Panc1 (cell line): ENCODE measurements at regions not wholly inside any gene's neighbourhood (a gene's known extent, or its start where the extent isn't known, plus 50 kb on each side); places are given as distances from the start of the nearest gene placed in this dataset.

ENCODE experiments used
- ATAC-seq: fragments of 200-7000 bp; cut with Tn5 transposase; 2 replicates; pipeline ENCODE4 v1.9.1; 2020; ENCODE audit warnings: mild to moderate bottlenecking, moderate library complexity
- BruUV-seq: library from RNA; stranded (reverse); fragments of 400-500 nt; replicated peaks from 2 replicates; lab custom pipeline; 2021; lab: Mats Ljungman, UMichigan
- CTCF ChIA-PET: fragments of 300-600 bp; sonication (Branson Sonifier 250); formaldehyde crosslinking; loops from one replicate; lab custom pipeline; 2022; ENCODE audit warnings: antibody characterized with exemption; lab: Charles Lee
- POLR2A ChIA-PET: fragments of 300-600 bp; sonication (Branson Sonifier 250); formaldehyde crosslinking; loops from one replicate; lab custom pipeline; 2022; ENCODE audit warnings: antibody characterized with exemption; lab: Charles Lee
- DNase-seq: peaks from one replicate; pipeline ENCODE4 v3.0.0-alpha.2; 2010; ENCODE audit warnings: low read depth, low spot score
- H3K27ac ChIP-seq: 2 replicates; pipeline ENCODE4 v1.5.1; 2011; ENCODE audit warnings: mild to moderate bottlenecking, low read length, inconsistent platforms
- H3K27me3 ChIP-seq: fragments of 200-500 bp; sonication (Bioruptor generic); 2 replicates; pipeline ENCODE4 v1.6.0; 2014; ENCODE audit warnings: low read length, inconsistent platforms; ENCODE audit not compliant: control insufficient read depth, insufficient read depth
- H3K36me3 ChIP-seq: fragments of 200-500 bp; sonication (Bioruptor generic); 2 replicates; pipeline ENCODE4 v1.5.1; 2014; ENCODE audit warnings: inconsistent platforms, mild to moderate bottlenecking, low read length, moderate library complexity; ENCODE audit not compliant: control insufficient read depth, insufficient read depth
- H3K4me1 ChIP-seq: 2 replicates; pipeline ENCODE4 v1.5.1; 2011; ENCODE audit warnings: inconsistent platforms, mild to moderate bottlenecking, low read length, moderate library complexity; ENCODE audit not compliant: control insufficient read depth, insufficient read depth
- H3K4me3 ChIP-seq, 2 experiments: 2 replicates each; pipeline ENCODE4 v1.5.1; 2011 to 2012; ENCODE audit warnings: low read depth in 2 of 2, low read length in 2 of 2, mild to moderate bottlenecking in 2 of 2, inconsistent platforms in 1 of 2, moderate library complexity in 1 of 2
- H3K9me3 ChIP-seq: fragments of 200-500 bp; sonication (Bioruptor generic); 2 replicates; pipeline ENCODE4 v1.5.1; 2014; ENCODE audit warnings: low read depth, mild to moderate bottlenecking, inconsistent platforms, low read length, moderate library complexity; ENCODE audit not compliant: control insufficient read depth, insufficient read depth
- POLR2AphosphoS5 ChIP-seq: IDR thresholded peaks from 2 replicates; pipeline ENCODE4 v1.6.1; 2012; ENCODE audit warnings: mild to moderate bottlenecking, low read depth, low read length, moderate library complexity
- SIN3A ChIP-seq: IDR thresholded peaks from 2 replicates; pipeline ENCODE4 v1.6.1; 2012; ENCODE audit warnings: low read depth, mild to moderate bottlenecking, low read length, moderate library complexity, borderline replicate concordance; ENCODE audit not compliant: insufficient read depth
- TCF7L2 ChIP-seq: IDR thresholded peaks from 2 replicates; pipeline ENCODE4 v1.6.1; 2011; ENCODE audit warnings: mild to moderate bottlenecking, low read depth, low read length, inconsistent platforms
- in situ Hi-C: cut with HindIII; loops from 2 replicates; pipeline ENCODE4 v1.10.0; 2016; ENCODE audit warnings: low sequenced_read_pairs, low pct_unique_long_range_greater_than_20kb
- intact Hi-C: fragments of 100-400 bp; cut with micrococcal nuclease; formaldehyde crosslinking; loops from one replicate; pipeline ENCODE4 v1.10.0; 2022; ENCODE audit not compliant: unreplicated experiment
- TF ChIP-seq, protein P1 (sequence below), 2 experiments: IDR thresholded peaks; 2 replicates each; pipeline ENCODE4 v1.6.1; 2011 to 2012; ENCODE audit warnings: low read depth in 2 of 2, control low read depth in 1 of 2, low read length in 1 of 2, mild to moderate bottlenecking in 1 of 2, moderate library complexity in 1 of 2; ENCODE audit not compliant: insufficient read depth in 1 of 2
- TF ChIP-seq, protein P2 (sequence below): fragments of 450-650 bp; IDR thresholded peaks from 2 replicates; pipeline ENCODE4 v1.5.1; 2017; ENCODE audit warnings: mild to moderate bottlenecking

DNA sequence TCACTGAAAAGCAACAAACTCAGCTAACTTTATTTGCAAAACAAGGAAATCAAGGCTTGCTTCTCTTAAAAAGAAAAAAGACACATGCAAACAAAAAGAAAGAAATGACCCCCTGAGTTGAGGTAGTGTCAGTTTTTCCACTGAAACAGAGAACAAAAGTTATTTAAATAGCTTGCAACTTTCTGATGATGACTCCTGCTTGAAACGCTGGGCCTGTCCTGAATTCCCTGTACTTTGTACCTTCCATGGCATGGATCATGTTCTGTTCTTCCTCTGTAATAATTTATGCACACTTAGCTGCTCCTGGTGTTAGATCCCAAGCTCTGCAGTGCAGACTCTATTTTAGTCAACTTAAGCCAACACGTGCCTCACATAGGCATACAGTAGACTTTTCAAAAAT, 84.0 kb downstream of the SKA1 start:
- ATAC-seq, result no peak
- Histone ChIP-seq H3K4me3 (no peak overlapping the region), H3K9me3 (no peaks in the 10 kb centered on the region), H3K36me3 (no peaks in the 10 kb centered on the region), H3K27ac (no peak overlapping the region), H3K27me3 (no peaks in the 10 kb centered on the region), H3K4me1 (no peaks in the 10 kb centered on the region)
- no peak for DNase-seq
- POLR2A ChIA-PET, result no interaction called here
- no TSS peak for BruUV-seq
- CTCF ChIA-PET, result no interaction called here
- TF ChIP-seq, protein P1, sequence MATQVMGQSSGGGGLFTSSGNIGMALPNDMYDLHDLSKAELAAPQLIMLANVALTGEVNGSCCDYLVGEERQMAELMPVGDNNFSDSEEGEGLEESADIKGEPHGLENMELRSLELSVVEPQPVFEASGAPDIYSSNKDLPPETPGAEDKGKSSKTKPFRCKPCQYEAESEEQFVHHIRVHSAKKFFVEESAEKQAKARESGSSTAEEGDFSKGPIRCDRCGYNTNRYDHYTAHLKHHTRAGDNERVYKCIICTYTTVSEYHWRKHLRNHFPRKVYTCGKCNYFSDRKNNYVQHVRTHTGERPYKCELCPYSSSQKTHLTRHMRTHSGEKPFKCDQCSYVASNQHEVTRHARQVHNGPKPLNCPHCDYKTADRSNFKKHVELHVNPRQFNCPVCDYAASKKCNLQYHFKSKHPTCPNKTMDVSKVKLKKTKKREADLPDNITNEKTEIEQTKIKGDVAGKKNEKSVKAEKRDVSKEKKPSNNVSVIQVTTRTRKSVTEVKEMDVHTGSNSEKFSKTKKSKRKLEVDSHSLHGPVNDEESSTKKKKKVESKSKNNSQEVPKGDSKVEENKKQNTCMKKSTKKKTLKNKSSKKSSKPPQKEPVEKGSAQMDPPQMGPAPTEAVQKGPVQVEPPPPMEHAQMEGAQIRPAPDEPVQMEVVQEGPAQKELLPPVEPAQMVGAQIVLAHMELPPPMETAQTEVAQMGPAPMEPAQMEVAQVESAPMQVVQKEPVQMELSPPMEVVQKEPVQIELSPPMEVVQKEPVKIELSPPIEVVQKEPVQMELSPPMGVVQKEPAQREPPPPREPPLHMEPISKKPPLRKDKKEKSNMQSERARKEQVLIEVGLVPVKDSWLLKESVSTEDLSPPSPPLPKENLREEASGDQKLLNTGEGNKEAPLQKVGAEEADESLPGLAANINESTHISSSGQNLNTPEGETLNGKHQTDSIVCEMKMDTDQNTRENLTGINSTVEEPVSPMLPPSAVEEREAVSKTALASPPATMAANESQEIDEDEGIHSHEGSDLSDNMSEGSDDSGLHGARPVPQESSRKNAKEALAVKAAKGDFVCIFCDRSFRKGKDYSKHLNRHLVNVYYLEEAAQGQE (IDR thresholded peaks at IDR 0.05; ENCODE audit: insufficient read depth in 1 of 2, low read depth in 2 of 2, low read length in 1 of 2), result no peak
- TF ChIP-seq, protein P2, sequence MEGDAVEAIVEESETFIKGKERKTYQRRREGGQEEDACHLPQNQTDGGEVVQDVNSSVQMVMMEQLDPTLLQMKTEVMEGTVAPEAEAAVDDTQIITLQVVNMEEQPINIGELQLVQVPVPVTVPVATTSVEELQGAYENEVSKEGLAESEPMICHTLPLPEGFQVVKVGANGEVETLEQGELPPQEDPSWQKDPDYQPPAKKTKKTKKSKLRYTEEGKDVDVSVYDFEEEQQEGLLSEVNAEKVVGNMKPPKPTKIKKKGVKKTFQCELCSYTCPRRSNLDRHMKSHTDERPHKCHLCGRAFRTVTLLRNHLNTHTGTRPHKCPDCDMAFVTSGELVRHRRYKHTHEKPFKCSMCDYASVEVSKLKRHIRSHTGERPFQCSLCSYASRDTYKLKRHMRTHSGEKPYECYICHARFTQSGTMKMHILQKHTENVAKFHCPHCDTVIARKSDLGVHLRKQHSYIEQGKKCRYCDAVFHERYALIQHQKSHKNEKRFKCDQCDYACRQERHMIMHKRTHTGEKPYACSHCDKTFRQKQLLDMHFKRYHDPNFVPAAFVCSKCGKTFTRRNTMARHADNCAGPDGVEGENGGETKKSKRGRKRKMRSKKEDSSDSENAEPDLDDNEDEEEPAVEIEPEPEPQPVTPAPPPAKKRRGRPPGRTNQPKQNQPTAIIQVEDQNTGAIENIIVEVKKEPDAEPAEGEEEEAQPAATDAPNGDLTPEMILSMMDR, result no peak
- TF ChIP-seq TCF7L2 (no peak), POLR2AphosphoS5 (no peak), SIN3A (no peak)
- in situ Hi-C loops, result no loop called here
- intact Hi-C loops, result no loop called here

DNA sequence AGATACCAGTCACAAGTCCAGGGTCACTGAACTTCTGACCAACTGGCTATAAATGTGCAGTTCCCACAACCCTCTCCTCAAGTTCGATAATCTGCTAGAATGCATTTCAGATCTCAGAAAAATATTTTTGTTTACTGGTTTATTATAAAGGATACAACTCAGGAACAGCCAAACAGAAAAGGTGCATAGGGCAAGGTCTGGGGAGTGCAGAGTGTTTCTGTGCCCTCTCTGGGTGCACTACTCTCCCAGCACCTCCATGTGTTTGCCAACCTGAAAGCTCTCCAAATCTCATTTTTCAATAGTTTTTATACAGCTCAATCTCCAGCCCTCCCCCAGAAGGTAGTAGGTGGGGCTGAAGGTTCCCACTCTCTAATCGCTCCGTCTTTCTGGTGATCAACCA, 85.2 kb downstream of the SKA1 start:
- ChIA-PET CTCF (no interaction called here), POLR2A (no interaction called here)
- no TSS peak for BruUV-seq
- TF ChIP-seq, protein P2, result no peak
- TF ChIP-seq POLR2AphosphoS5, result no peak
- TF ChIP-seq TCF7L2, result no peak
- intact Hi-C loops, result no loop called here
- no peaks in the 10 kb centered on the region for H3K27me3 ChIP-seq
- in situ Hi-C loops, result no loop called here
- H3K27ac ChIP-seq, result no peak overlapping the region
- H3K4me1 ChIP-seq, result no peaks in the 10 kb centered on the region
- no peak for DNase-seq
- H3K4me3 ChIP-seq, result no peak overlapping the region
- H3K9me3 ChIP-seq, result no peaks in the 10 kb centered on the region
- ATAC-seq, result no peak
- no peaks in the 10 kb centered on the region for H3K36me3 ChIP-seq
